A549 (cell line): ENCODE measurements at regions not wholly inside any gene's neighbourhood (a gene's known extent, or its start where the extent isn't known, plus 50 kb on each side); places are given as distances from the start of the nearest gene placed in this dataset.

Experiments used
- ATAC-seq, 2 experiments: fragments of 200-7000 bp in 1 of 2; fragments of >200 bp in 1 of 2; cut with Nextera tagmentation in 1 of 2; cut with Tn5 transposase in 1 of 2; 3 replicates each; pipeline versions ENCODE4 v1.8.0 to v1.9.1; 2018 to 2020; ENCODE audit warnings: mild to moderate bottlenecking in 1 of 2, moderate library complexity in 1 of 2
- CTCF ChIA-PET: fragments of 300-600 bp; sonication (Branson Sonifier 250); formaldehyde crosslinking; extraction: SDS; loops from one replicate; lab custom pipeline; 2021; ENCODE audit warnings: antibody characterized with exemption, inconsistent platforms; lab: Yijun Ruan, JAX
- POLR2A ChIA-PET: fragments of 350-600 bp; formaldehyde crosslinking; extraction: SDS; loops from one replicate; lab custom pipeline; 2021; ENCODE audit warnings: antibody characterized with exemption, inconsistent platforms; lab: Yijun Ruan, JAX
- DNase-seq, 2 experiments: peaks; one replicate each; pipeline versions ENCODE4 v3.0.0 to v3.0.0-alpha.2; 2011 to 2016; ENCODE audit warnings: low read depth in 1 of 2, low spot score in 1 of 2
- FAIRE-seq: peaks from 2 replicates; lab custom pipeline; 2011; peaks lifted over from hg19 to GRCh38; lab: Jason Lieb, UNC
- H3K27ac ChIP-seq, 2 experiments: fragments of >200 bp; sonication (Bioruptor Twin); formaldehyde crosslinking; 3 replicates each; pipeline ENCODE4 v1.5.1; 2016 to 2017
- H3K4me1 ChIP-seq: fragments of >200 bp; sonication (Bioruptor Twin); formaldehyde crosslinking; 3 replicates; pipeline ENCODE4 v1.6.1; 2016
- H3K4me2 ChIP-seq: fragments of >200 bp; sonication (Bioruptor Twin); formaldehyde crosslinking; 3 replicates; pipeline ENCODE4 v1.6.1; 2016
- H3K4me3 ChIP-seq: fragments of >200 bp; sonication (Bioruptor Twin); formaldehyde crosslinking; 3 replicates; pipeline ENCODE4 v1.5.1; 2016
- H3K9me3 ChIP-seq: fragments of >200 bp; sonication (Bioruptor Twin); formaldehyde crosslinking; 3 replicates; pipeline ENCODE4 v1.6.1; 2016
- ATOH8 ChIP-seq: fragments of 250-450 bp; sonication (Bioruptor Pico); IDR thresholded peaks from 2 replicates; pipeline ENCODE4 v1.5.0; 2020; ENCODE audit warnings: low read depth, mild to moderate bottlenecking, moderate library complexity
- BCL3 ChIP-seq: fragments of >200 bp; sonication (Bioruptor Twin); formaldehyde crosslinking; IDR thresholded peaks from 3 replicates; pipeline ENCODE4 v1.6.1; 2016
- BHLHE40 ChIP-seq: IDR thresholded peaks from 2 replicates; pipeline ENCODE4 v1.6.1; 2012; ENCODE audit warnings: low read depth, low read length, inconsistent platforms
- CBX2 ChIP-seq: fragments of 200-600 bp; sonication (generic); IDR thresholded peaks from 2 replicates; pipeline ENCODE4 v1.6.1; 2016; ENCODE audit warnings: low read depth, mild to moderate bottlenecking, borderline replicate concordance
- CHD4 ChIP-seq: fragments of 200-600 bp; sonication (generic); IDR thresholded peaks from 2 replicates; pipeline ENCODE4 v1.6.1; 2016; ENCODE audit warnings: antibody characterized with exemption, mild to moderate bottlenecking, borderline replicate concordance
- EHF ChIP-seq: fragments of 250-450 bp; sonication (Bioruptor Pico); IDR thresholded peaks from 2 replicates; pipeline ENCODE4 v1.5.0; 2020; ENCODE audit warnings: mild to moderate bottlenecking
- ESRRA ChIP-seq: fragments of 150-350 bp; IDR thresholded peaks from 2 replicates; pipeline ENCODE4 v1.6.1; 2014; ENCODE audit warnings: mild to moderate bottlenecking, low read length, borderline replicate concordance
- FOSB ChIP-seq: fragments of 250-450 bp; sonication (Bioruptor Pico); IDR thresholded peaks from 2 replicates; pipeline ENCODE4 v1.5.0; 2020; ENCODE audit warnings: mild to moderate bottlenecking, moderate library complexity
- FOXS1 ChIP-seq: fragments of 250-450 bp; sonication (Bioruptor Pico); IDR thresholded peaks from 2 replicates; pipeline ENCODE4 v1.5.0; 2020; ENCODE audit warnings: mild to moderate bottlenecking, moderate library complexity
- HDAC2 ChIP-seq: fragments of 200-600 bp; sonication (generic); IDR thresholded peaks from 2 replicates; pipeline ENCODE4 v1.6.1; 2016
- HOXB13 ChIP-seq: fragments of 250-450 bp; sonication (Bioruptor Pico); IDR thresholded peaks from 2 replicates; pipeline ENCODE4 v1.5.0; 2020; ENCODE audit warnings: low read depth, mild to moderate bottlenecking, moderate library complexity
- JUN ChIP-seq, 2 experiments: fragments of >200 bp; sonication (Bioruptor Twin); formaldehyde crosslinking; IDR thresholded peaks; 2 replicates in 1 of 2; 3 replicates in 1 of 2; pipeline ENCODE4 v1.6.1; 2016 to 2017
- JUNB ChIP-seq: fragments of >200 bp; sonication (Bioruptor Twin); formaldehyde crosslinking; IDR thresholded peaks from 2 replicates; pipeline ENCODE4 v1.6.1; 2016
- MAFK ChIP-seq: fragments of 450-650 bp; IDR thresholded peaks from 2 replicates; pipeline ENCODE4 v1.6.1; 2014; ENCODE audit not compliant: partially characterized antibody
- PHF8 ChIP-seq: fragments of 200-600 bp; sonication (generic); IDR thresholded peaks from 2 replicates; pipeline ENCODE4 v1.6.1; 2016; ENCODE audit warnings: low read depth, mild to moderate bottlenecking, antibody characterized with exemption, moderate library complexity, borderline replicate concordance
- POLR2A ChIP-seq: IDR thresholded peaks from 2 replicates; pipeline ENCODE4 v1.6.1; 2012; ENCODE audit warnings: mild to moderate bottlenecking, low read length
- RCOR1 ChIP-seq: fragments of 150-350 bp; IDR thresholded peaks from 2 replicates; pipeline ENCODE4 v1.6.1; 2014; ENCODE audit warnings: antibody characterized with exemption, low read length, low read depth
- RFX5 ChIP-seq: fragments of 450-650 bp; IDR thresholded peaks from 2 replicates; pipeline ENCODE4 v1.7.1; 2014; ENCODE audit warnings: antibody characterized with exemption, mild to moderate bottlenecking, moderate library complexity
- SMC3 ChIP-seq: fragments of >200 bp; sonication (Bioruptor Twin); formaldehyde crosslinking; IDR thresholded peaks from 3 replicates; pipeline ENCODE4 v1.6.1; 2018; ENCODE audit warnings: inconsistent platforms
- TP53 ChIP-seq: fragments of 250-450 bp; sonication (Bioruptor Pico); IDR thresholded peaks from 2 replicates; pipeline ENCODE4 v1.5.0; 2021; ENCODE audit warnings: mild to moderate bottlenecking, moderate library complexity
- ZNF302 ChIP-seq: fragments of 250-450 bp; sonication (Bioruptor Pico); IDR thresholded peaks from 2 replicates; pipeline ENCODE4 v1.9.0; 2021; ENCODE audit warnings: inconsistent platforms, mild to moderate bottlenecking, moderate library complexity
- WGBS: methylation state at CpG from one replicate; pipeline ENCODE4 v1.1.6; 2017; ENCODE audit errors: missing lambda C conversion rate; 5-methylcytosine and 5-hydroxymethylcytosine counted together
- TF ChIP-seq, protein P1 (sequence below): fragments of 250-450 bp; sonication (Bioruptor Pico); IDR thresholded peaks from 2 replicates; pipeline ENCODE4 v1.5.0; 2021; ENCODE audit warnings: mild to moderate bottlenecking, moderate library complexity, borderline replicate concordance

DNA sequence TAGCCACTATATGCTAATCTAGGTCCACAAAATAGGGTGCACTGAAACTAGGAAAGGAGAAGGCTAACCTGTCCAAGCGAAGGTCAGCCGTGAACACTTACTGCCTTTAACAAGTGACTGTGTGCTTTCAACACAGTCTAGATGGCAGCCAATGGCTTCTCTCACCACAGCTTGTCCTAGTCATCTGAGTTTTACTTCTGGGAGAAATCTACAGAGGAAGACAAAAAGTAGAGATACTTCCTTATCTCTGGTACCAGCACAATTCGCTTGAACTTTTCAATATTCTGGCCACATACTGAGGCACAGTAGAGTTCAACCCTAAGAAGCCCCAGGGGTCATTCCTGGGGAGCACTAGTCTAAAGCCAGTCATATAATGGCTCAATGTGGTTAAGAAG, 176.9 kb downstream of the BTG1 start:
- CTCF ChIA-PET, result interaction anchor here (1.2 kb wide), 1 partner anchor 43 kb away, joined by 3 read pairs; no protein-coding TSS in a partner anchor
- Histone ChIP-seq H3K9me3 (no peaks in the 10 kb centered on the region), H3K4me1 (0 out of 3 replicates have a peak, but pooled peaks cover 5% of the 10 kb centered on the region), H3K27ac (no peak overlapping the region), H3K4me2 (no peak overlapping the region), H3K4me3 (no peak overlapping the region)
- ATAC-seq (no peak), FAIRE-seq (no peak), DNase-seq (no peak)
- POLR2A ChIA-PET, result no interaction called here
- WGBS, result 83% methylated on average over 3 of the region's 3 CpGs
- TF ChIP-seq MAFK (no peak), TP53 (CRISPR knock-in tag) (no peak), CBX2 (no peak), EHF (CRISPR knock-in tag) (no peak), HOXB13 (CRISPR knock-in tag) (no peak), HDAC2 (no peak), SMC3 (no peak), FOSB (no peak), ZNF302 (no peak), POLR2A (no peak), FOXS1 (CRISPR knock-in tag) (no peak), JUNB (no peak), CHD4 (no peak), BHLHE40 (no peak), RCOR1 (no peak), BCL3 (no peak), ATOH8 (CRISPR knock-in tag) (no peak)

DNA sequence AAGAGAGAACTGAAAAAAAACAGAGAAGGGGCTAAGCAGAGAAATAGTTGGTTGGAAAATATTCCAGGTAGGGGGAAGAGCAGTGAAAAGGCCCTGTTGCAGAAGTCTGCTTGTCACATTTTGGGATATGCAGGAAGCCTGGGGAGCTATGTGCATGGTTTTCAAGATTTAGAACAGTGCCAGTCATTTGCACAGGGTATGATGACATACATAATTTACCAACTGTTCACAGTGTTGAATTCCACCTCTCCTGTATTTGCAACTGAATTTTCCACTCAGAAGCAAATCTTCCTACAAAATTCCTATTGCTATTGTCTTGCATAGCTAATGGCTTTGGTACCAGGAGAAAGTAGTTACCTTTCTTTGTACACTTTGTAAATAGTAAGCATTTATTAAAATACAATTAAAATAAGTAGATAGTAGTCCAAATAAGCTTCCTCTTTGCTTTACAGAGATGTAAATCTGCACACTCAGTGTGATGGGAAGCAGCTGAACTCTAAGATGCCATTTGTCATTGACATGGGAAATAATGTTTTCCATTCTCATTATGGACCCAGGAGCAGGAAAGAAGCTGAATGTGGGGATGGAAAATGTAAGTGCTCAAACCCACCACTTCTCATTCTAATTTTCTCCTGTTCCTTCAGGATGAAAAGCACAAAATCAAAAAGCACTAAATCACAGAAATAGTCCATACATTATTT, 177.4 kb downstream of the BTG1 start:
- CTCF ChIA-PET, result interaction anchor here (0.8 to 1.6 kb wide), 3 partner anchors 23 to 586 kb away, joined by 3 to 4 read pairs (median 3); no protein-coding TSS in a partner anchor
- Histone ChIP-seq H3K27ac (no peak overlapping the region), H3K4me3 (no peak overlapping the region), H3K4me1 (0 out of 3 replicates have a peak, but pooled peaks cover 5% of the 10 kb centered on the region), H3K4me2 (no peak overlapping the region), H3K9me3 (no peaks in the 10 kb centered on the region)
- POLR2A ChIA-PET, result no interaction called here
- TF ChIP-seq JUN (IDR thresholded peaks at IDR 0.05) (no peak), SMC3 (no peak)
- FAIRE-seq (no peak), ATAC-seq (no peak), DNase-seq (no peak)

- POLR2A ChIA-PET, result no interaction called here
- CTCF ChIA-PET, result interaction anchor here (0.8 to 1.6 kb wide), 2 partner anchors 23 to 585 kb away, joined by 3 to 4 read pairs; no protein-coding TSS in a partner anchor
- no peak for ATAC-seq
- TF ChIP-seq PHF8 (no peak), MAFK (no peak), ATOH8 (CRISPR knock-in tag) (no peak), BHLHE40 (no peak), RFX5 (no peak), ESRRA (no peak), HOXB13 (CRISPR knock-in tag) (no peak)
- TF ChIP-seq, protein P1, sequence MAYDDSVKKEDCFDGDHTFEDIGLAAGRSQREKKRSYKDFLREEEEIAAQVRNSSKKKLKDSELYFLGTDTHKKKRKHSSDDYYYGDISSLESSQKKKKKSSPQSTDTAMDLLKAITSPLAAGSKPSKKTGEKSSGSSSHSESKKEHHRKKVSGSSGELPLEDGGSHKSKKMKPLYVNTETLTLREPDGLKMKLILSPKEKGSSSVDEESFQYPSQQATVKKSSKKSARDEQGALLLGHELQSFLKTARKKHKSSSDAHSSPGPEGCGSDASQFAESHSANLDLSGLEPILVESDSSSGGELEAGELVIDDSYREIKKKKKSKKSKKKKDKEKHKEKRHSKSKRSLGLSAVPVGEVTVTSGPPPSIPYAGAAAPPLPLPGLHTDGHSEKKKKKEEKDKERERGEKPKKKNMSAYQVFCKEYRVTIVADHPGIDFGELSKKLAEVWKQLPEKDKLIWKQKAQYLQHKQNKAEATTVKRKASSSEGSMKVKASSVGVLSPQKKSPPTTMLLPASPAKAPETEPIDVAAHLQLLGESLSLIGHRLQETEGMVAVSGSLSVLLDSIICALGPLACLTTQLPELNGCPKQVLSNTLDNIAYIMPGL (CRISPR knock-in tag), result no peak
- H3K4me2 ChIP-seq, result no peak overlapping the region
- no peak for FAIRE-seq
- DNase-seq, result no peak
- no peak overlapping the region for H3K27ac ChIP-seq
- no peak overlapping the region for H3K4me3 ChIP-seq
- H3K4me1 ChIP-seq, result 0 out of 3 replicates have a peak, but pooled peaks cover 5% of the 10 kb centered on the region
- WGBS, result 89% methylated on average over 1 of the region's 1 CpG
- H3K9me3 ChIP-seq, result no peaks in the 10 kb centered on the region
These were observed 178.1 kb downstream of the BTG1 start for GRCh38 chr12:91967590-91967989.
